AG04449 (cell line): ENCODE measurements at regions not wholly inside any gene's neighbourhood (a gene's known extent, or its start where the extent isn't known, plus 50 kb on each side); places are given as distances from the start of the nearest gene placed in this dataset.

Source experiments
- CTCF ChIA-PET: fragments of 350-600 bp; formaldehyde crosslinking; extraction: SDS; loops from one replicate; lab custom pipeline; 2021; ENCODE audit warnings: antibody characterized with exemption; lab: Yijun Ruan, JAX
- POLR2A ChIA-PET: fragments of 400-600, 350-600 bp; formaldehyde crosslinking; extraction: SDS; loops from one replicate; lab custom pipeline; 2020; ENCODE audit warnings: antibody characterized with exemption, inconsistent platforms; lab: Yijun Ruan, JAX
- DNase-seq: peaks from one replicate; pipeline ENCODE4 v3.0.0-alpha.2; 2010; ENCODE audit warnings: low read depth, low spot score
- H3K4me3 ChIP-seq: 2 replicates; pipeline ENCODE4 v1.5.1; 2011; ENCODE audit warnings: low read depth, mild to moderate bottlenecking, control low read depth, low read length
- TF ChIP-seq, protein P1 (sequence below): IDR thresholded peaks from one replicate; pipeline ENCODE4 v1.5.1; 2011; ENCODE audit warnings: mild to moderate bottlenecking, moderate library complexity, low read length, control low read depth, inconsistent platforms; ENCODE audit not compliant: insufficient read depth; ENCODE audit errors: missing control alignments

DNA sequence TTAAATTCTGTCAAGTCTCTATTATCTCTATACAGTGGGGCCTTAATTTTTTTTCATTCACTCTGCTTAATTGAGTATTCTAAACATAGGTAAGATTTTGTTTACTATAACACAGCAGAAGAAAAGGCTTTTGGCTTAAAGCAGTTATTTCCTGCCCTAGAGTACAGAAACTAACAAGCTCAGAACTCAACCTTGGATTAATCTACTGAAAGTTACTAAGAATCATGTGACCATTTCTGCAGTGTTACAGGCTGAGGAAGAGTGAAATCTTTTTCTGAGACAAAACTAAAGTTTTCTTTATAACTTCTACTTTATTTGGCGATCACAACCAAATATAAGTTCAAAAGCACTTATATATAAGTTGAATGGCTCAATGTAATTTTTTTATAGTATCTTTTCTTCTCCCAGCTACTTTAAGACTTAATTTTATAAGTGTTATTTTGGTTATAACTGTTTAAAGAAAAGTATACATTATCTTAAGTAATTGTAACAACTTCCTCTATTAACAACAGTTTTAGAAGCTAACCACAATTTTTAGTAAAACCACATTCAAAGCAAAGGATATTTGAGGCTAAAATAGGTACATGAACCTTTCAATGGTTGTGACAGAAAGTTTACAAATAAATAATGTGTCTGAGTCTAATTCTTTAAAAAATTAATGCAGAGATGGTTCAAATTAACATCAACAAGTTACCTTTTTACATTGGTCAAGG, 240.6 kb upstream of the NAALADL2 start:
- TF ChIP-seq, protein P1, sequence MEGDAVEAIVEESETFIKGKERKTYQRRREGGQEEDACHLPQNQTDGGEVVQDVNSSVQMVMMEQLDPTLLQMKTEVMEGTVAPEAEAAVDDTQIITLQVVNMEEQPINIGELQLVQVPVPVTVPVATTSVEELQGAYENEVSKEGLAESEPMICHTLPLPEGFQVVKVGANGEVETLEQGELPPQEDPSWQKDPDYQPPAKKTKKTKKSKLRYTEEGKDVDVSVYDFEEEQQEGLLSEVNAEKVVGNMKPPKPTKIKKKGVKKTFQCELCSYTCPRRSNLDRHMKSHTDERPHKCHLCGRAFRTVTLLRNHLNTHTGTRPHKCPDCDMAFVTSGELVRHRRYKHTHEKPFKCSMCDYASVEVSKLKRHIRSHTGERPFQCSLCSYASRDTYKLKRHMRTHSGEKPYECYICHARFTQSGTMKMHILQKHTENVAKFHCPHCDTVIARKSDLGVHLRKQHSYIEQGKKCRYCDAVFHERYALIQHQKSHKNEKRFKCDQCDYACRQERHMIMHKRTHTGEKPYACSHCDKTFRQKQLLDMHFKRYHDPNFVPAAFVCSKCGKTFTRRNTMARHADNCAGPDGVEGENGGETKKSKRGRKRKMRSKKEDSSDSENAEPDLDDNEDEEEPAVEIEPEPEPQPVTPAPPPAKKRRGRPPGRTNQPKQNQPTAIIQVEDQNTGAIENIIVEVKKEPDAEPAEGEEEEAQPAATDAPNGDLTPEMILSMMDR = no peak
- ChIA-PET CTCF (no interaction called here), POLR2A (no interaction called here)
- no peak overlapping the region for H3K4me3 ChIP-seq
- DNase-seq = no peak

DNA sequence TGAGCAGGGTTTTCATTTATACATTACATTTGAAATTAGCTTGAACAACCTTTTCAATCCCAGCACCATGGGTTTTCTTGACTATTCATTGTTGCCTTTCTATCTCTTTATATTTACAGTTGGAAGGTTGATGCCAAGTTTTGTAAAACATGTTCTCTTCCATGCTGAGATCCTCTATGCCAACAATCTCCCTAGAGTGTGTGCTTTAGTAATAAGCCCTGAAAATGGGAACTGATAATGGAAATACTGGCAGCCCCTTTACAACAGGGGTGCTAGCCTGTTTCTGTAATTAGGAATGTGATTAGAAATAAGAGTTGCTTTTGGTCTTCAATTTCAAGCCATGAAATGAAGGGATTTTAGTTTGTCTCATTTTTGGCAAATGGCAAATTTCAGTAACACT, 239.9 kb upstream of the NAALADL2 start:
- no peak overlapping the region for H3K4me3 ChIP-seq
- CTCF ChIA-PET = no interaction called here
- TF ChIP-seq, protein P1 = no peak
- no peak for DNase-seq
- POLR2A ChIA-PET = no interaction called here

DNA sequence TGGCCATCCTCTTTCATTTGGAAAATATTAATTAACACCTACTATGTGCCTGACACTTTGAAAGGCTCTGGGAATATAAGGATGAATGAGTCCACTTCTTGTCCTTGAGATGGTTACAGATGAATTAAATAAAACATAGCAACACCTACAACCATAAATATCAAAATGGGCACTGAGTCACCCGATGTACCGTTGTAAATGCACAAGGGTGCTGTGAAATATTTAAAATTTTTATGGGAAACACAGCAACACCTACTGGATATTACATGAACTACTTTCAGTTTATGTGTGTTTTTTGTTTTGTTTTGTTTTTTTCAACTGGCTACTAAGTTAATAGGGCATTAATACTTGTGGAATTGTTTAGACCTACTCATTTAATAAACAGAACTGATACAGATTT, 239.0 kb upstream of the NAALADL2 start:
- no peak for DNase-seq

DNA sequence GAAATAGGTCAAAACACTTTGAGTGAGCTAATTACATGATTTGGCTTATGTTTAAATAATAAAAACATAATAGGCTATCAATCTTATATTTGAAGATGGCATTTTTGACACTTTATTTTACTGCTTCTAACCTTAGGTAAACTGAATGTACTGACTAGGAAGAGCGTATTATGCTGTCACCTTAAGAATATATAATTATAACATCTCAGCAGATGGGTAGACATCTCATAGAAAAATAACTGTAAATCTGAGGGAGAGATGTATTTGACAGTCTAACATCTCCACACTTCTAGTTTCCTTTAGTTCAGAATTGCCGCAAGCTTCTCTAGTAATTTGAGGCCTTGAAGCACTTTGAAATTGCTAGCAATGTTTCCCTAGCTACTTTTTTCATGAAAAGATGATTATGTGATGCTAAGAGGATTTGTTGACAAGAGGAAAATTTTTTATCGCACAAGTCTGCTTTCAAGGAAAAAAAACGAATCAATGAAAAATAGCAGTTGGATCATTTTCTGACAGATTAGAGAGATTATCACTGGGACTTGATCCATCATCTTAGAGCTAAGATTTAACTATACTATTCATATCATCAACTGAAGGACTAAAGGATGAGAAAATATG, 238.2 kb upstream of the NAALADL2 start:
- POLR2A ChIA-PET = no interaction called here
- H3K4me3 ChIP-seq = no peak overlapping the region
- no peak for DNase-seq
- TF ChIP-seq, protein P1 = no peak
- CTCF ChIA-PET = interaction anchor here (0.6 to 1.6 kb wide), 2 partner anchors 9 to 26 kb away, joined by 3 read pairs; no protein-coding TSS in a partner anchor

More for the DNA sequence above, 239.0 kb upstream of the NAALADL2 start:
- CTCF ChIA-PET = interaction anchor here (0.6 kb wide), 1 partner anchor 25 kb away, joined by 3 read pairs; no protein-coding TSS in a partner anchor
- no peak overlapping the region for H3K4me3 ChIP-seq
- POLR2A ChIA-PET = no interaction called here
- TF ChIP-seq, protein P1 = no peak

DNA sequence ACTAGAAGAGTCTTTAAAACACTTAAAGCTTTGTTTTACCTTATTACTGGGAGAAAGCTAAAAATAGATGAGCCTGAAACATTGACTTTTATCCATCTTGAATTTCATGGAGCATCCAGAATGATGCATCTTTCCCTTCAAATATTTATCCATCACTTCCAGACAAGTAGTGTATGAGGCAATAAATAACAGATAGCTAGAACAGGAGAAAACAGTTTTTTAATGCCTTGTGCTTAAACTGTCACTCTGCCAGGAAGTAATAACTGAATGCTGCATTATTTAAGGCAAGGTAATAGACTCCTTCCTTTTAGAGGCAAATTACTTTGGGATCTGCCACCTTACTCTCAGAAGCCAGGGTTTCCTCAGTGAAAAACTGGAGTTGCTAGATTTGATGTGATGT, 225.8 kb upstream of the NAALADL2 start:
- H3K4me3 ChIP-seq = no peak overlapping the region
- DNase-seq = no peak
- TF ChIP-seq, protein P1 = no peak
- ChIA-PET CTCF (no interaction called here), POLR2A (no interaction called here)

GRCh38 chr3:174636451-174636850, 222.7 kb upstream of the NAALADL2 start:
- DNase-seq = no peak
- TF ChIP-seq, protein P1 = no peak
- CTCF ChIA-PET = no interaction called here
- POLR2A ChIA-PET = no interaction called here
- no peak overlapping the region for H3K4me3 ChIP-seq
